HG03439 (cell line): ENCODE measurements at regions not wholly inside any gene's neighbourhood (a gene's known extent, or its start where the extent isn't known, plus 50 kb on each side); places are given as distances from the start of the nearest gene placed in this dataset.

Source experiments
- ATAC-seq: cut with Tn5 transposase; IDR thresholded peaks from one replicate; pipeline ENCODE4 v1.9.1; 2021; ENCODE audit warnings: mild to moderate bottlenecking, moderate library complexity; ENCODE audit not compliant: unreplicated experiment

GRCh38 chr18:22467760-22468553 lies 50.2 kb upstream of the CTAGE1 start:
- ATAC-seq = no peak

GRCh38 chr18:22468554-22468891 lies 50.8 kb upstream of the CTAGE1 start:
- no peak for ATAC-seq

- ATAC-seq = no peak
These were observed 51.5 kb upstream of the CTAGE1 start for GRCh38 chr18:22469061-22469734.

- no peak for ATAC-seq
These were observed 52.2 kb upstream of the CTAGE1 start for GRCh38 chr18:22469926-22470247.

GRCh38 chr18:22470248-22471235 lies 52.8 kb upstream of the CTAGE1 start:
- ATAC-seq = no peak

- no peak for ATAC-seq
These were observed 53.9 kb upstream of the CTAGE1 start for GRCh38 chr18:22471546-22472131.

- no peak for ATAC-seq
These were observed 55.7 kb upstream of the CTAGE1 start for GRCh38 chr18:22473366-22473765.

GRCh38 chr18:22475426-22476100 lies 57.8 kb upstream of the CTAGE1 start:
- no peak for ATAC-seq

- no peak for ATAC-seq
These were observed 59.5 kb upstream of the CTAGE1 start for GRCh38 chr18:22477222-22477621.

- no peak for ATAC-seq
These were observed 65.2 kb upstream of the CTAGE1 start for GRCh38 chr18:22482948-22483347.

- ATAC-seq = no peak
These were observed 65.7 kb upstream of the CTAGE1 start for GRCh38 chr18:22483407-22483806.

- ATAC-seq = no peak
These were observed 66.8 kb upstream of the CTAGE1 start for GRCh38 chr18:22484471-22484870.

- no peak for ATAC-seq
These were observed 68.1 kb upstream of the CTAGE1 start for GRCh38 chr18:22485808-22486244.

GRCh38 chr18:22486667-22487066 lies 69.0 kb upstream of the CTAGE1 start:
- no peak for ATAC-seq

GRCh38 chr18:22488554-22488953 lies 70.8 kb upstream of the CTAGE1 start:
- no peak for ATAC-seq

- ATAC-seq = no peak
These were observed 72.0 kb upstream of the CTAGE1 start for GRCh38 chr18:22489704-22490103.

- ATAC-seq = no peak
These were observed 72.7 kb upstream of the CTAGE1 start for GRCh38 chr18:22490429-22490846.

GRCh38 chr18:22493255-22493654 lies 75.5 kb upstream of the CTAGE1 start:
- no peak for ATAC-seq

GRCh38 chr18:22493940-22494339 lies 76.2 kb upstream of the CTAGE1 start:
- no peak for ATAC-seq

- no peak for ATAC-seq
These were observed 77.1 kb upstream of the CTAGE1 start for GRCh38 chr18:22494771-22495170.

GRCh38 chr18:22499421-22499820 lies 81.7 kb upstream of the CTAGE1 start:
- ATAC-seq = no peak
